ENCODE measurements at regions not wholly inside any gene's neighbourhood (a gene's known extent, or its start where the extent isn't known, plus 50 kb on each side); places are given as distances from the start of the nearest gene placed in this dataset.
A peak's percentile ranks its signal among the peaks of the same experiment; 100 is the strongest.
"Not testable (repeated sequence)": the region's sequence is repeated elsewhere in the genome, so short reads cannot be mapped to it uniquely, and the experiment has no call there.

DNA sequence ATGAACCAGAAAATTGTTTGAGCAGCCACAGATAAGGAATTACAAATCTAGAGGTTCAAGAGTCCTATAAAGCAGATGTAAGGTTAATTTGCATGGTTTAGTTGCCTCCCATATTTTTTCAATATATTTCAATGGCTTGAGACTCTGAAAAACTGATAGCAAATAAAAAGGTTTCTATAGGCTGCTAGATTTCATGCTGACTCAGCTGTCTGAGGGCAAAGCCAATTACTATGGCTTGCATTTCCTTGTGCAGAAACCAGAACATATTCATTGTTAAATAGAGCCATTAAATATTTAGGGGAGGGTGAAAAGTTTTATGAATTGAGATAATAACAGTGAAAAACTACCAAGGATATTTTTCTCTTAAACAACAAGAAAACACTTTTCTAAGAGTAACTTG is 278.1 kb upstream of the CADM2 start:
- no peak for DNase-seq

DNA sequence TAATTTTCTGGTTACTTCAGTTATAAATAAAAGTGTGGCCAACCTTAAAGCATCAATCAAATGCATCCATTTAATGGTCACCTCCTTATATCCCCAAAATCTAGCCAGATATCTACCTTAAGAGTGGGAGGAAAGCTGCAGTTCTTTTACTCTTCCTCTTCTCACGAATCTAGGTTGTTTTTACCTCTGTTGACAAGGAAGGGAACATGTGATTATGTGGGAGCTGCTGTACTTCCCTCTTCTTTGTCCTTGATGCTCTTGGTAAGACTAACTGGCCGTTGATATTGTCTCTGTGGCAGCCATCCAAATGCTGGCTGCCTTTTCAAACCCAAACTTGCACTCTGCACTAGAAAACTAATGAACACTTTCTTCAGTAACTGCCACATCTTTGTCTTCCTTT is 275.3 kb upstream of the CADM2 start:
- DNase-seq = no peak

DNA sequence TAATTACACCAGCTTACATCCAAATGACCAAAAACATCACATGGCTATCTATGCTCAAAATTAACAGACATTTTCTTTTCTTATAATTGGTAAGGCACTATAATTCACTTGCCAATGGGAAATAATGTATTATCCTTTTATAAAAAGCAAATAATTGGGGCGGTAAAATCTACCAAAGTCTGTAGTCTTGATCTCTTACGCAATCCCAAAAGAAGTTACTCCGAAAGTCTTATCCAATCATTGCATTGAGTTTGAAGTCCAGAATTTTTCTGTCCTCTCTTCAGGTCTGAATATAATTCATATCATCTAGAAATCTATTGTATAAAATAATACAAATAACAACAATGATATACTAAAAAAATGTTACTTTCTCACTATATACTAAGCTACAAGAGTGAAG is 273.3 kb upstream of the CADM2 start:
- DNase-seq = no peak

DNA sequence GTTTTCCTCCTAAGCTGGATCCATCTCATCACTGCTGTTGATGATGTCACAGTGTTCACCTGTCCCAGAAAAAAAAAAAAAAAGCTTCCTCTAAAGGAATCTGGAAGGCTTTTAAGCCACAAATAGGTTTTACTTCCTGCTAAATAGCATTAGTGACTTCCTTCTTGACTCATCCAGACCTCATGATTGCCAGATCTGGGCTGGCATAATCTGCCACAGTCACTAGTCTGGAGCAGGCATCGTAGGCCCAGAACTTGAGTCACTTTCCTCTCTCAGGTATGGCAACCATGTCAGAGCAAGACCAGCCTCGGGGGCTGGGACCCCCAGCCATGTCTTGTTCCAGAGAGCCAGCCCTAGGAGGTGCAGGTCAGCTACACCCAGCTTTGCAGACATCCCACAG is 266.5 kb upstream of the CADM2 start:
- DNase-seq = no peak

DNA sequence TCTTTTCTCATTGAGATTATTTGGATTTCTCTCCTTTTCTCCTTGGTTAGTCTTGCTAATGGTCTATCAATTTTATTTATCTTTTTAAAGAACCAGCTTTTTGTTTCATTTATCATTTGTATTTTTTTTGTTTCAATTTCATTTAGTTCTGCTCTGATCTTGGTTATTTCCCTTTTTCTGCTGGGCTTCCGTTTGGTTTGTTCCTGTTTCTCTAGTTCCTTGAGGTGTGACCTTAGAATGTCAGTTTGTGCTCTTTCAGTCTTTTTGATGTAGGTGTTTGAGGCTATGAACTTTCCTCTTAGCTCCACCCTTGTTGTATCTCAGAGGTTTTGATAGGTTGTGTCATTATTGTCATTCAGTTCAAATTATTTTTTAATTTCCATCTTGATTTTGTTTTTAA is 248.5 kb upstream of the CADM2 start:
- DNase-seq = not testable (repeated sequence)

DNA sequence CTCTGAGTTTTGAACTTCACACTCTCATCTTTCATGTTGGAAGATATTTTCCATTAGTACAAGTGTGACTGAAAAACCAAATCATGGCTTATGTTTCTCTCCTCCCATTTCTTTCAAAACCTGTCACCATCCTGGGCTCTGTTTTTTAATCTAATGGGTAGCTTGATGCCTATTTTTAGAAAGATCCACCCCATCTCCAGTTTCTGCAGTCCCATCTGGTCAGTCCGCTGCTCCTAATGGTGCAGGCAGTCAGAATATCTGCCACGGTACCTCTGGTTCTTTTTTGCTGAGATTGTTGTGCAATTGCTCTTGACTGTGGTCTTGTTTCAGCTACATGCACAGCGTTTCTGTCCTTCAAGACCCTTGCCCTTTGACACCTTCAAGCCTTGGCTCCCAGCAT is 240.9 kb upstream of the CADM2 start:
- DNase-seq = no peak

DNA sequence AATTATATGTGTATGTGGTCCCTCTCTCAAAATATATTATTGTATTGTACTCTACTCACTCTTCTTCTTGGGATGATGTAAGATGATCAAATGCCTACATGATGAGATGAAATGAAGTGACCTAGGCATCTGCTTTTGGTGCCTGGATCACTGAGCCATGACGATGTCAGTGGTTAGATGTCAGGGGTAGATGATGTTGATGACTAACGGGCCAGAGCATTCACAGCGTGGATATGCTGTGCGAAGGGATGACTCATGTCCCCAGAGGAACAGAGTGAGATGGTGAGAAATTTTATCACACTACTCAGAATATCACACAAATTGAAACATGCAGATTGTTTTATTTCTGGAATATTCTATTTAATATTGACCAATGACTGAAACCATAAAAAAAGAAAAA is 233.9 kb upstream of the CADM2 start:
- DNase-seq = no peak

DNA sequence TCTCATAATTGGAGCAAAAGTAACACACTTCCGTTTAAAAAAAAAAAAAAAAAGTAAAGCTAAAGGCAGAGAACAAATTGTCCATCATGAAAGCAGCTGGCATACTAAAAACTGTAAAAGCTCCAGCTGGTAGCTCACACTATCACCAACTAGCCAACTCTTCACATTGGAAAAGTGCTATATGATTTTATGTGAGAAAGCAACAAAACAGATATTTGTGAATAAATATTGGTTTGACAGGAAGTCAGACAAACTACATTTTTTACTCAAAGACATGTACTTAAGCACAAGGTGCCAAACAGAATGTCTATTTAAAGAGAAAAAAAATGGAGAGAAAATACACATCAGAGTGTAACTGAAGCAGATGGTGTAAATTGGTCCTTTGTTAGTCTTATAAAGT is 231.2 kb upstream of the CADM2 start:
- no peak for DNase-seq

DNA sequence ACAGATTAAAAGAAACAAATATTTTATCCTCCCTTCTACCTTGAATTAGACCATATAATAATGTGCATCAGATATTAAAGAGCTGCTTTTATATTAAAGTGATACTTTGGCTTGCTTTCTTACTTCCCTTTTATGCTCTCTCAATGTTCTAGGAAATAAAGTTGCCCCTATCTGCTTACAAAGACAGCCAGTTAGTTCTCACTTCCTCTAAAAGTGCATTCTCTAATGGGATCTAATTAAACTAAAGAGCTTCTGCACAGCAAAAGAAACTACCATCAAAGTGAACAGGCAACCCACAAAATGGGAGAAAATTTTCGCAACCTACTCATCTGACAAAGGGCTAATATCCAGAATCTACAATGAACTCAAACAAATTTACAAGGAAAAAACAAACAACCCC is 224.1 kb upstream of the CADM2 start:
- not testable (repeated sequence) for DNase-seq

DNA sequence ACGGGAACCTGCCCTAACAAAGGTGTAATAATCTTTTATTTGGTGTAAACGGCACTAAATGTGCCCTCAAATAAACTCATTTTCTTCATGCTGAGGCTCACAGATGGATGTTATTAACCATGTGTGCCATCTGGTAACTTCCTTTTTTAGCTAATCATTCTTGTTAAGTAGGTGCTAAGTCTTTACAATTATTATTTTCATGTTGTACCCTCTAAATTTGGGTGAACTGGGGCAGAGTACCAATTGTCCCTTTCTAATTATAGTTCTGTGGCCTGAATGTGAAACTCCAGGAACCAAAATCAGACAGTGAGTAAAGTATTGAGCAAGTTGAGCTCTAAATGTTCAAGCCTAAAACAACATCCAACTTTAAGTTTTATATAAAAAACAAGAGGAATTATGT is 220.7 kb upstream of the CADM2 start:
- DNase-seq = no peak

DNA sequence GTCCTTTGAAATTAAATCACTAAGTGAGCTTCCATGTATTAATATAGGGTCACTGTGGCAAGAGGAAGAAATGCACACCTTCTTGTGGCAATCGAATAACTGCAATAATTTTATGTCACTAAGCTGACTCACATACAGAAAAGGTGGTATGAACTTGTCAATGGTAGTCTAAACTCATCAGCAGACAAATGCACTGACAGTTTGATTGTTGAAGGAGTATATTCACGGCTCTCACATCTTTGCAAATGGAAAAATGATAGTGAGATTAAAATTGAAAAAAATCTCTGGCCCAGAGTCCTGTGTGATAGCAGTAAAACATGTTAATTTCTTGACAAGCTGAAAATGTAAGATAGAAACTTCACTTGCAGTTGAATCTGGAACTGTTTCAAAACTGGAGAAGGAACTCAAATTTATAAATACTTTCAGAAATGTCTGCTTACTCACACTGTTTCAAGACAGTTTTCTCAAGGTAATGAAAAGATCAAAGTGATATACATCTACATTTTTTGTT is 215.8 kb upstream of the CADM2 start:
- DNase-seq = no peak

DNA sequence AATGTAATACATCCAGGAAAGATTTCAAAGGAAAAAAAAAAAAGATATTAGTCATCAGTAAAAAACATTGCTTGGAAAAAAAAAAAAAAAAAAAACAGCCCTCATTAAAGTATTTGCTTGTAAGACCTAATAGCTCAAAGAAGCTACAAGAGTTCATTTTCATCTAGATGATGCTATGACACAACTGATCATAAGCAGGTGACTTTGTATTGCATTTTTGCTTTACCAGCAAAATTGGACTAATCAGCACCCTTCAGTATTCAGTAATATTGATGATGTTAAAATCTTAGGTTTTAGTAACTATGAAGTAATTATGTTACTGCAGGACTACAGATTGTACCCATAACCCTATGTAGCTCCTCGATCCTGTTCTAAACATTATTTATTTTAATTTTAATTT is 214.7 kb upstream of the CADM2 start:
- DNase-seq = no peak

DNA sequence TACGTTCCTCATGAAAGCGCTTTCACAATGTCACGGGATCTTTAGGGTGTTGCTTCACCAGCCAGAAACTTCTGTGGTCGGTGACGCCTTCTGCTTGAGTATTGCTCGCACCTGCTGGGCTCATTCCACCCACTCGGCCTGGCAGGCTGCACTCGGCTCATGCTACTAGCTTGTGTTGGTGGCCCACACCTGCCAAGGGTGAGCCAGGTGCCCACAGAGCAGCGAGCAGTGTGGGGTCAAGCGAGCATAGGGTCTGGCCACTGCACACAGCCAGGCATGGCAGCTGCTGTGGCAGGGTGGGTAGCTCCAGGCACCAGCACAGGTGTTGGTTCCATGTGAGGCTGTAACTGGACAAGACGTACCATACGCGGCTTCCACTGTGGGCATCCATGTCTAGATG is 202.9 kb upstream of the CADM2 start:
- DNase-seq = no peak

DNA sequence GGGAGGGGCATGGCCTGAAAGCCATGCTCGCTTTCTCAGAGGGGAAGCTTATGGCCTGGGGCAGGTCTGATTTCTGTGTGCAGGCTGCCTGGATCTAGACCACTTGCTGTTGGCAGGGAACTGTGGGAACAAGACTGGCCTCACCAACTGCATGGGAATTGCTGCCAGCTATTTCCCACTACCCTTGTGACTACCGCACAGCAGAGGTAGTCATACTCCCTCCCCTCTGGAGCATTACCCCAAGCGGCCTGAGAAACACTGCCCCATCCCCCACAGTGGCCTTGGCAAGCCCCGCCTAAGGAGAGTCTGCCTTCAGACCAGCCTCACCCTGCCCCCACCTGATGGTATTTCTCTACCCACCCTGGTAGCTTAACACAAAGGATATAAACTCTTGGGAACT is 199.4 kb upstream of the CADM2 start:
- DNase-seq = no peak

DNA sequence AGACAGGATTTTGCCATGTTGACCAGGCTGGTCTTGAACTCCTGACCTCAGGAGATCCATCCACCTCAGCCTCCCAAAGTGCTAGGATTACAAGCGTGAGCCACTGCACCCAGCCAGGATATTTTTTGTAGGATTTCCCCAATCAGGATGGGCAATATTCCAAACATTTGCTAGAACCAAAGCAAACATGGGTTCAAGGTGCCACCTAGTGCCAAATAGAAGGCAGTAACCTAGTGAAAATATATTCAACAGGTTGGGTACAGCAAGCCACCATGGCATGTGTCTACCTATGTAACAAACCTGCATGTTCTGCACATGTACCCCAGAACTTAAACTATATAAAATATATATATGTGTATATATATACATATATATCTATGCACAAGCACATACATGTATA is 185.9 kb upstream of the CADM2 start:
- DNase-seq = no peak

DNA sequence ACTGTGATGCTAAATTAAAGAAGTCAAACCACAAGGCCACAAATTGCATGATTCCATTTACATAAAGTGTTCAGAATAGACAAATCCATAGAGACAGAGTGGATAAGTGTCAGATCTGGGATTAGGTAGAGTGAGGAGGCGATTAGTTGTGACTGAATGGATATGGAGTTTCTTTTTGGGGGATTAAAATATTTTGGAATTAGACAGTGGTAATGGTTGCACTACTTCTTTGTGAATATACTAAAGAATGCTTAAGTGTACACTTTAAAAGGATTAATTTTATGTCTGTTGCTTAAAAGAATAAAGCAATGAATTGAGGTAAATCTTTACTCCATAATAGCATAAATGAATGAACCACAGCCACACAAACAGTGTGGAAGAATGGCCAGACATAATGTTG is 175.5 kb upstream of the CADM2 start:
- no peak for DNase-seq

DNA sequence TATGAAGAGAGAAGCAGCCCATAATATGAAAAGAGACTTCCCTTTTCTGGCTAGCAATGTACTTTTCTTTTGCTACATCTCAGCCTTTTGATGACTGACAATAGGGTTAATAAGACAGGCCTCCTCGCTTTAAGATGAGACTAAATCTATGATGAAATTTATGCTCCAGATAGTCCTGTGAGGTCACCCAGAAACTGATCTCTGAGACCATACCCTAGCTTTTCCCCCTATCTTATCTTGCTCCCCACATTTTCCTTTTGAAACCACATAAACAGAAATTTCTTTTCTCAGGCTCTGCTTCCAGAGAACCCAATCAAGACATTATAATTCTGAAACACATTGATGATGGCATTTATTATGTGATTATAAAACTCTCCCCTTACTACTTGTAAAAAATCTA is 168.8 kb upstream of the CADM2 start:
- DNase-seq = no peak

DNA sequence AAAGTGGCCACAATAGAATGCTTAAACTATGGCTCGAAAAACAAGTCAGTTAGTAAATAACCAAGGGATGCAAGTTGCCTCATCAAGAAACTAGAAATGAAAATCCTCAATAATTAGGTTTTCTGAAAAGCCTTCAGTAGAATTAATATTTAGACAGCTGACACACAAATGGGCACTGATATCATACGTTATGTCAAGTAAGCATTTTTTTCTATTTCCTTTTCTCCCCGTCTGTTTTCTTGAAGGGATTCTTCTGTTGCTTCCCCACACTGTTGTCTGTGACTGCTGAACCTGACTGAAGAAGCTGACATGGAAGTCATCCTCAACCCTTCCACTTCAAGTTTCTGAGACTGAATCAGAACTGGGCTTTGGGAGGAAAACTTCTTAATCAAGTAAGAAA is 151.8 kb upstream of the CADM2 start:
- no peak for DNase-seq

DNA sequence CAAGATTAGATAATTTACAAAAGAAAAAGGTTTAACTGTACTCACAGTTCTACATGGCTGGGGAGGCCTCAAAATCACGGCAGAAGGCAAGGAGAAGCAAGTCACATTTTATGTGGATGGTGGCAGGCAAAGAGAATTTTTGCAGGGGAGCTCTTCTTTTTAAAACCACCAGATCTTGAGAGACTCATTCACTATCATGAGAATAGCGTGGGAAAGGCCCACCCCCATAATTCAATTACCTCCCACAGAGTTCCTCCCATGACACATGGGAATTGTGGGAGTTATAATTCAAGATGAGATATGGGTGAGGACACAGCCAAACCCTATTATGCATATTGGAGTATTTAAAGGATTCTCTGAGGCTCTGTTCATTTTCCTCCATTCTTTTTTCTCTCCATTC is 138.7 kb upstream of the CADM2 start:
- no peak for DNase-seq

DNA sequence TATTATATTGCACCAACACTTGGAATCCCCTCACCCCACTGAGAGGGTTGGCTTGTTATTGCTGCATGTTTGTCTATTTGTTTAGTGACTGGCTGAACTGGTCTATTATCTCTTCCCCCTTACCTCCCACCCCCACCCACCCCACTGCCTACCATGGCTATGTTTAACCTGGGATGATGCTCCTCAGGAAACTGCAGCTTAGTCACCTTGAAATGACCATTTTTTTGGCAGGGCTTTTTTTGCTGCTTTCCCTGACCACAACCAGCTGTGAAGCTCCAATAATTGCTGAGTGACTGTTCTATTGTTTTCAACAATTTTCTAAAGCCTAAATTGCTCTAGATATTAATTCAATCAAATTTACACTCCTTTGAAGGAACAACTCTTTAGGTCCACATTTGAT is 137.9 kb upstream of the CADM2 start:
- no peak for DNase-seq

DNA sequence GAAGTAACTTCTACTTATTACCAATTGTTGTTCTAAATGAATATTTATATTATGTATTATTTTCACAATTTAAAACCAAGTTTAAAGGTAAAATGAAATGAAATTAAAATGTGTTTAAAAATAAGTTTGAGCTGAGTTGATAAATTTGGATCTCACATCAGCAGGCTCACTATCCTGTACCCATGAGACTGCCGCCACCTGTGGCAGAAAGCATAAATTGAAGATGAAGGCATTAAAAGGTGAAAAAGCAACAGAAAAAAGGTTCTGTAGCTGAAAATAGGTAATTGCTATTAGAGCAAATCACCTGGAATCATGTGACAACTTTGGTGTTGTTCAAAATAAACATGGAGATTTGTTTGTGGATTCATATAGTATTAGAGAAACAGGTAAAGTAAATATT is 133.0 kb upstream of the CADM2 start:
- DNase-seq = no peak

DNA sequence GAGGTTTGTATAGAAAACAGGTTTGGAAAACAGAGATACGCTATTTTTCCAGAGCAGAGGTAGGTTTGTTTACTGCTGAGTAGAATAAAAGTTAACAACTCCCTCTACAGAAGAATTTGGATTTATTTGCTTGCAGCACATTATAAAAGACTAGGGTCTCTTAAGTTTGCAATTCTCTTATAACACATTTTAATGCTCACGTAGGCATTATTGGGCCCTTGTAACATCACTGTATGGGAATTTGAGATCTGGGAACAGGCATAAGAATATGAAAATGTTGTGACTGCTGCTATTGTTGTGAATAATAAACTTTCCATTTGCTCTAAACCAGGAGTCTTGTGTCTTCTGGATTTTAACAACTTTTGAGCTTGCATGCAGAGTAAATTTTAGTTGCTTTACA is 128.3 kb upstream of the CADM2 start:
- DNase-seq = no peak

DNA sequence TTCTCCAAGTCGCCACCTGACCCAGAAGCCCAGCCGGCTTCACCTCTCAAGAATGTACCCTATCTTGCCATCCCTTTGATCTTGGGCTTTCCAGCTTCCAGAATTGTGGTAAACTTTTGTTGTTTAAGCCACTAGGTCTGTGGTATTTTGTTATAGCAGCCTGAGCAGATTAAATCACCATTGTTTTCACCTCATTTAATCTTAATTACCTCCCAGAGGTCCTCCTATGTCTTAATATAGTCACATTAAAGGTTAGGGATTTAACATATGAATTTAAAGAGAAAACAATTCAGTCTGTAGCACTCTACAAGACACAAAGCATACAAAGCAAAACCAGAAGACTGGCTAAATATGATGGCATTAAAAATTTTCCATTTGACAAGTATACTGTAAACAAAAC is 123.4 kb upstream of the CADM2 start:
- no peak for DNase-seq

DNA sequence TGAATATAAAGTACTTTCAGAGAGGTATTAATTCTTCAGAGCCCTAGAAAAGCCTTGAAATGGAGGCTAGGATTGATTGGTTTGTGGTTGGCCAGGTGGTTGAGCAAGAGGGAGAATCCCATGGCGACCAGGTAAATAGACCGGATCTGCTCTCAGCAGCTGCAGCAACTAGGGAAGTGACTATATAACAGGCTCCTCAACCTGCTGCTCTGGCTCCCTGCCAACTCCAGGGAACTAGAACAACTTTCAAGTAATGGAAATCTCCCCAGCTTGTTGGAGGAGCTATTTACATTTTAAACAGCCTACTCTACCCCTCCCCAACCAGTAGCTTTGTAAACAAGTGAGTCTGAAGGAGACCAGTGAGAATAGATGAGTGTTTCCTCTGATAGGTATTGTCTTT is 121.8 kb upstream of the CADM2 start:
- DNase-seq = peak; percentile 62

DNA sequence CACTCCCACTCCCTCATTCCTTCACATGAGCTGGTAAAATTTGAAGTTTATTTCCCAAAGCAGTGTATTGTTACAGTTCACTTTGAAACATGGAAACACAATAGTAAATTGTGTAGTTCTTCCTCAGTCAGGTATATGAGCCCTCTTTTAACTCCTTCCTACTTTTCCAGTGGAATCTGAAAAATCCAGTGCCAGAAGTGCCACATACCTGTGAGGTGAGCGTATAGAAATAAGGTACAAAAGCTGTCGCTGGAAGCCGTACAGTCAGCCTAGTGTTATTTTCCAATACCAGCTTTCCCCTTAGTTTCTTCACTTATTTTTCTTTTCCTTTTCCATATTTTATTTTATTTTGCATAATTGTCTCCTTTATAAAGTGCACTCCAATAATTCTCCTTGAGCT is 81.7 kb upstream of the CADM2 start:
- no peak for DNase-seq

DNA sequence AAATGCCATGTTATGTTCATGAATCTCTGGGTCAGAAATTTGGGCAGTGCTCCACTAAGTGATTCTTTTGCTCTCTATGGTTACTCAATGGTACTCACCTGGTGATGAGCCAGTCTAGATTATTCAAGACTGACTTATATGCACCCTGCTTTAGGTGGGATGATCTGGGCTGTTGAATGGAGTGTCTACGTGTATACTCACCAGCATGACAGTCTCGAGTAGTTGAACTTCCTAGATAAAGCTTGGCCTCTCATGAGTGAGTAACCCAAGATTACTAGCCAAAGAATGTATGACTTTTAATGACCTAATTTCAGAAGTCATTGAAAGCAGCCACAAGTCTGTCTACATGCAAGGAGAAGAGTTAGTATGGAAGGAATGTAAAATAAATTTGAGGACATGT is 77.5 kb upstream of the CADM2 start:
- no peak for DNase-seq

Measured in NCI-H526 treated with DMSO at 0.1 percent for 48 hours (cell line).